Medulla oblongata (tissue), 1 donor: ENCODE measurements at regions not wholly inside any gene's neighbourhood (a gene's known extent, or its start where the extent isn't known, plus 50 kb on each side); places are given as distances from the start of the nearest gene placed in this dataset.
A peak's percentile ranks its signal among the peaks of the same experiment; 100 is the strongest.

Experiments
- DNase-seq: peaks from one replicate; pipeline ENCODE4 v3.0.0-alpha.2; 2015; ENCODE audit errors: extremely low spot score

DNA sequence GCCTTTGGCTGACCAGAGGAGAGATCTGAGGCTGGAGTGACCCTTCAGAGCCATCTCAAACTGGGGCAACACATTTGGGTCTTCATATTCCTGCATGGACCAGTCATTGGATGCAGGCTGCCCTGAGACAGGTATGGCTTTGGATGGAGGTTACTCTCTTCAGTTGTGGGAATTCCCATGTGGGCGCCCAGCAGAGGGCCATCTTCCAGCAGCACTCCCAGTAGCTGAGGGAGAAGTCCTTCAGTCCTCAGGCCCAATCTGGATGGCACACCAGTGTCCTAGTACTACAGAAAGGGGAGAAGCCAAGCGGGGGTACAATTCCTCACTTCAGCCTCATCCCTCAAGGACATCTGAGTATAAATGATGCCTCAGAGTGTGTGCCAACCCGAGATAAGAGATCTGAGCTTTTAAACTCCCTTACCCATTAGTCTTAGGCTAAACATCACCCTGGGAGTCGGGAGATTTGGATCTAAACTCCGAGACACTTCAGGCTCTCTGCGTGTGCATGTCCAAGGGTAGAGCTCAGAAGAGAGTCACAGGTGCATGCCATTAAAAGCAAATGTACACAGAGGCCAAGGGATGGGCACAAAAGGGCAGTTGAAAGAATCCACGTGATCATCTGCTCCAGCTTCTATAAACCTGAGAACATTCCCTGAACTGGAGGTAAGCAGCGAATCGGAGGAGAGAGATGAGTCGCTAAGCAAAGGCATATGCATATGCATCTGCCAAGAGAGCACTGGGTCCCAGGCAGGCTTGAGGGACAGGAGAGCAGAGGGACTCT, 204.6 kb downstream of the CD83 start:
- no peak for DNase-seq

DNA sequence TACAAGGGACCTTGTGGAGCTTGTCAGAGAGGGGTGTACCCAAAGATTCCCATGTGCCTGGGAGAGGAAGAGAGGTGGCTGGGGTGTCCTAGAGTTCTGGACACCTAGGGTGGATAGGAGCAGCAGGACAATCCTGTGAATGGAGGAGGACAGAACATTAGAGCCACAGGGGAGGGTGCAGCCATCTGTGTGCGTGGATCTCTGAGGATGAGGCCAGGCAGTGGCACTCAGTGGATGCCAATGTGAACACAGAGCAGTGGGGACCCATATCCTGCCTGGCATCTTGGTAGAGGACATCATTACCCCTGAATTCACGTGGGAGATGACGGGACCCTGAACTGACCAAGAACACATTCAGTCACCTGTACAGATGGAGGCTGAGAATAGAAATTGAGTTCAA, 205.3 kb downstream of the CD83 start:
- DNase-seq = no peak

DNA sequence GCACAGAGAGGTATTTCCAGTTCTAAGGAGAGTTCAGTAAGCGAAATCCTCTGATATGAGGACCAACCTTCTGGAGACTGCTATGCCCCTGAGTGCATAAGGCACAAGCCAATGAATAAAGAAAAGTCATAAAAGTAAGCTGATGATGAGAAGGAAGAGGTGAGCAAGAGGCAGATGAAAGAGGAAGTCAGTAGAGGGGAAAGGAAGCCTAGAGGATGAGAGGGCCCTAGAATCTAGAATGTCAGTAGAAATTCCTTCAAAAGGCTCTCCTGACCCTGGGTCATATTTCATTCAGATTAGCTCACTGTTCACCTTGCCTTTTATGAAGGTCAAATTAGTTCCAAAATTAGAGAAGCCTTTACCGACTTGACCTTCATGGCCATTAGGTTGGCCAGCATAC, 209.2 kb downstream of the CD83 start:
- no peak for DNase-seq

DNA sequence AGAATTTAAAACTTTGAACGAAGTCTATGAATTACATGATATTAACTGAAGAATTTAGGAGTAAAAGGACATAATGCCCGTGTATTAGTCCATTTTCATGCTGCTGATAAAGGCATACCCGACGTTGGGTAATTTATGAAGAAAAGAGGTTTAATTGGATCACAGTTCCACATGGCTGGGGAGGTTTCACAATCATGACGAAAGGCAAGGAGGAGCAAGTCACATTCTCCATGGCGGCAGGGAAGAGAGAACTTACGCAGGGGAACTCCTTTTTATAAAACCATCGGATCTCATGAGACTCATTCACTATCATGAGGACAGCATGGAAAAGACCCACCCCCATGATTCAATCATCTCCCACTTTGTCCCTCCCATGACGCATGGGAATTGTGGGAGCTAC, 210.6 kb downstream of the CD83 start:
- DNase-seq = no peak

DNA sequence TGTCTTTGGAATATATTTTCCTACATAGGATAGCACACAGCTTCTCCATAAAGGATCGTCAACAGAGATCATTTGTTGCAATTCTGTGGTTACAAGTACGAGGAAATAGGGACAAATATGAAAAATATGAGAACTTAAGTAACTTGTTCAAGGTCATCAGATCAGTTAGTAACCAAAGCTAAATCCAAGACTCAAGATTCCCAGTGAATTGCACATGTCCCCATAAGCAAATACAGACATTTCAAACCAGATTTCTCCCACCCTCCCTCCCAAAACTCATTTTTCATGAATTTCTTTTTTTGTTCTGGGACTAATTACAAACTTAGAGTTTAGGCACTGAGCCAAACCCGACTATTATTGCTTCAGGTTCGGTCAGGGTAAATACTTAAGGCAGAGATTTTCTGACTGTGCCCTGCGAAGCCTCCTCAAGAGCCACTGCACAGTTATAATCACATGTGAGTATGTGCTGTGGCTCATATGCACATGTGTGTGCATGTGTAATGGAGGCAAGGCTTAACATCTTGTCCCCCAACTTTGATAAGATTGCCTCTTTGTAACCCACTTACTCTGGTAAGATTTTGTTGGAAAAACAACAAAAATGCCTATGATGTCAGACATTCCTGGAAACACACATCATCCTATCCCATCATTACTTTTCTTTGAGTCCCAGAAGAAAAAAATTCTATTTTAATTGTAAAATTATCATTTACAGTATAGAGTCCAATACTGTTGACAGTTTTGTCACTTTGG, 216.2 kb downstream of the CD83 start:
- no peak for DNase-seq

DNA sequence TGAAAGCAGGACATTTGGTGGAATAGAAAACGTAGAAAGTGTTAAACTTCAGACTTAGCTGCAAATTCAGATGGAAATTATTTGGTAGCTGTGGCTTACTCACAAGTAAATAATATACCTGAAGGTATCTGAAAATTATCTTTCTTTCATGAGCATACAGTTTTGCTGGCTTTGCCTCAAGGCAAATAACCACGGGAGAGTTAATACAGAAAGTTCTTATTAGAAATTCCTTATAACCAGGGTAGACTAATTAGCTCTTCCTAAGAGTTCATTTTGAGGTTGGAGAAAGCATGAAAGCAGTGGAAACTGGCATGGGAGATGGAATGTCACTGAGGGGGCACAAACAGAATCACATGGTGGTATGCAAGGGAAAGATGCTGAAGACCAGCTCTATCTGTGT, 217.5 kb downstream of the CD83 start:
- DNase-seq = no peak

DNA sequence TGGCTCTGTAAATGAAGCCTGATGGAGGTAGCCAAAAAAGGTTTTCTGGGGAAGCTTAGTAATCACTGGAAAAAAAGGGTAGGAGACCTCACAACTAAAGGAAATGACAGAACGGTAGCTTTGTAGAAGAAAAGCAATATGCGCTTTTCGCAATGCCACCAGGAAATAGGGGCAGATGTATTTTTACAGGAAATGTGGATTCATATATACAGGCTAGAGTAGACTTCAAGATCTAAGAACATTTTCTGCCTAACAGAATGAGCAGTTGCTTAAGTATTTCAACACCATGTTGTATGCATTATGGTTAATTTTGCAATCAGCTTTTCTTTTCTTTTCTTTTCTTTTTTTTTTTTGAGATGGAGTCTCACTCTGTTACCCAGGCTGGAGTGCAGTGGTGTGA, 219.6 kb downstream of the CD83 start:
- DNase-seq = no peak

DNA sequence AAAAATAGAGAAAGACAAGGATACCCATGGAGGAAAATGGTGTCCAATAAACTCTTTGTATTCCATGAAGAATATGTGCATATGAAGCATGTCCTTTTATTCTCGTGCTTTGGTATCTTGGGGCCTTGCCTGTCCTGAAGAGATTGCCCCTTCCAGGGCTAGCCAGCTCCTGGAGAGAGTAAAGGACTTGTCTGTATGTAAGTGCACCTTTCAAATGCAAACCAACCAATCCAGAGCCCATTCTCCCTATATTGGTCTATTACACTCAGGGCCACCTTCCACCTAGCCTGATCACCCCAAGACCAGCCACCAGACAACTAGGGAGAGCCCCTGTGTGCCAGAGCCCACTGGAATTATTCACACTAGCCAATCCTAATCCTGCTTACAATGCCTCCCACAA, 221.6 kb downstream of the CD83 start:
- no peak for DNase-seq

DNA sequence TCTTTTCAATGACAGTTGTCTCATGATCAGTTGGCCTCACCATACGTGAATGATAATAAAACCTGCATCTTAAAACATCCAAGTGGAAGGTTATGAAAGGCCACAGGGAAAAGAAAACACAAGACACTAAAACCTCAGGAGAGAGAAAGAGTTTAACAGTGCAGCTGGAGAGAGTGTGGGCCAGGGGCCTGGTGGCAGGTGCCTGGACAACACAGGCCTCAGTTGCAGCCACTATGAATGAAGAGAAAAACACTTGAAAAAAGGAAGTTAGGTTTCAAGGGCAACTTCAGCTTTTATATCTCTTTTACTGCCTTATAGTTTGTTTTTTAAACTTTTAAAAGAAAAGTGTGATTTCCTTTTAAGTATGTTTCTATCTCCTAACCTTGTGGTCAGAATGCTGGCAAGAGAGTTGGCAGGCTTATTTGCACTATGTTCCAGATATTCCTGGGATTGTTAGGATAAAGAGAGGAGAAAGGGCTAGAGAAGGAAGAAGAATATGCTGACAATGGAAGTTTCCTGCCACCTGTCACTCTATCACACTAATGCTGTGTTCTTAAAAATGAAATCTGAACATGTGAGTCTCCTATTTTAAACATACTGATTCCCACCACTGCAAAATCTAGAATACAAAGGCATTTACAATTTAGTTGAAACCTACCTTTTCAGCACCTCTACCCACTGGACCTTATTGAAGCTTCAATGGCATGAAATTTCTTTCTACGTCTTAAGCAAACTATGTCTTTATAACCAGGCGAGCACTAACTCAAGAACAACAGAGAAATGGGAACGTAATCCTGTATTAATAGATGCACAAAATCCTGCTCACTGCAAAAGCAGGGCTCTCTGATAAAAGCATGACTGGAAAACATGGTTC, 222.4 kb downstream of the CD83 start:
- no peak for DNase-seq

DNA sequence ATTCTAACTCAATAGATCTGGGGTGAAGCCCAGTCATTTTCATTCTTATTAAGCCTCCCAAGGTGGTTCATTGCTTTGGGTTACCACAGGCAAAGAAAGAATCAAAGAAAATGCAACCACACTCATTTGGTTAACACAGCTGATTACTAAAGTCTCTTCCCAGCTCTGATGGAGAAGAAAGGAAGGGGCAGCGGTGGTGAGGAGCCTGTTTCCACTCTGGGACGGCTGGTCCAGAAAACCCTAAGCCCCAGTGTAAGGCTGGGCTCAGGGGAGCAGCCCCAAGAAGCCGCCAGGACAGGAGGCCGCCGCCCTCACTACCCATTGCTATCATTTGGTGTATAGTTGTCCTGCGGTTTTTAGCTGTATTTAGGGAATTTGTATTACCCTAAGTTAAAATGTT, 226.9 kb downstream of the CD83 start:
- DNase-seq = no peak

DNA sequence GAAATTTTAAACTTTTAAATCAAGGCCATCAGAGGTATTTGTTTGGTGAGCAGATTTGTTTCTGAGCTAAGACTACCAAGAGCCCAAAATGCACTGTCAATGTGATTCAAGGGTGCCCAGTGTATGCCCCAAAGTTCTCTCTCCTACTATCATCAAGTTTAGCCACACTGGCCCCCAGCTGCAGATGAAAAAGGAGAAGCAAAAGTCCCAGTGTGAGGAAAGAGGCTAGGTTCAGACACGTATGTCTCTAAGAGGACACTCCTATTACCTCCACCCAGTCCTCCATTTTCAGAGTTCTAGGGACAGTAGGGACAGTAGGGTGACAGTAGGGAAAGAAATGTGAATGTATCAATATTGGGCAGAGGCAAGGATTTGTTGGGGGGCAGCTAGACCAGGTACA, 230.8 kb downstream of the CD83 start:
- DNase-seq = peak; percentile 12

DNA sequence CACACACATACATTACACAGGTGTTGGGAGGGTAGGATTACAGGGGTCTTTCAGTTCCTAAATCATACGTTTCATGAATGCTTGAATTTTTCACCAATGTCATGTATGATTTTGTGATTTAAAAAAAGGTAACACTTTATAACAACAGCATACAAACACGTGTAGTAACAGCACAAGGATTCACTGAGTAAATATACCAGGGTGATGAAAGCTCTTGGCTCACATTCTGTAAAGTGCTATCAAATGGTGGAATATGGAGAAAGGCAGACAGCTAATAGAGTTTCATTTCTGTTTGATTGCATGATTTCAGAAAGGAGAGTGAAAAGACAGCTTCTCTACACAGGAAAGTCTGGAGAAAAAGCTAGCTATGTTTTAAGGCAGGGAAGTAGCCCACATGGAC, 231.9 kb downstream of the CD83 start:
- no peak for DNase-seq

DNA sequence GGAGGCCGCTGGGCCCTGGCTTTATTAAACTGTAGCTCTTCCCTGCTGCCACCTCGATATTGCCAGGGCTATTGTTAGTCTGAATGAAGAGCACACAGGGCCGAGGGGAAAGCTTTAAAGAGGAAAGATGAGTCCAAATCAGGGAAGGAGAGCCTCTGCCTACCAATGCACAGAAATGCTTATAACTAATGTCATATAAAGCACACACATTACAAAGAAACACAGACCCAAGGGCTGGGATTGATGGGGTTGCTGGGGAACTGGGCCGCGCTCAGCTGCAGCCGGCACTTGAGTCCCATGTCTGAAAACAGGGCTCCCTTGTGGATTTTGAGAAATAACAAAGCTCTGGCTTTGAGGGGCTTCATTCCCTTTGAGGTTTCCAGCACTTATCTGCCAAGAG, 232.6 kb downstream of the CD83 start:
- peak; percentile 11 for DNase-seq

DNA sequence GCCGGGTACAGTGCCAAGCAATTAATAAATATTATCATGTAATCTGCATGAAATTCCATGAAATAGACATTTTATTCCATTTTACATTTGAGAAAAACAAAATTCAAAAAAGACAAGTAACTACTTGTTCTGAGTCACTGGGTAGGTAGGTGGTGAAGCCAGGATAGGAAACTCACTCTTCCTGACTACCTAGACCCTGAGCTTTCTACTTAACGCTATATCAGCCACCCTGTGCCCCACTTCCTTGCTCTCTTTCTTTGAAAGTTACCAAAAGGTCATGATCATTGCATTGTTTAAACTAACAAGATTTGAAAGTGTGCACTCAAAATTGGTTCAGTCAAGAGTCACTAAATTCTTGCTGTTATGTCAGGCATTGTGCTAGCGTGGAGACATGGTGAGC, 235.7 kb downstream of the CD83 start:
- no peak for DNase-seq

DNA sequence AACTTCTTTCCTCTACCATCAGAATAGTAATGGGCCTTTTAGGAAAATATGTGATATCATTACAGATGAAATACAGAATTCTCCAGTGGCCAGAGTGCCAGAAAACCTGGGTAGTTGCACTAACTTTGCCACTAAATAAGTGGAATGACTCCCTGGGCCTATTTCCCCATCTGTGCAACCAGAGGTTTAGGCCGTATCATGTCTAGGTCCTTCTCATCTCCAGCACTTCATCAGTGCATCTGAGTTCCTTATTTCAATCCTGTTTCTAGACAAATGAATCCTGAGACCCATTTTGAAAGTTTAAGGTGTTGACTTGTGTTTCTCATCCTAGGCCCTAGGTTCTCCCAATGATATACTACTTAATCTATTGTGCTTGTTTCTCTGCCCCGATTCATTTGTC, 236.2 kb downstream of the CD83 start:
- no peak for DNase-seq

DNA sequence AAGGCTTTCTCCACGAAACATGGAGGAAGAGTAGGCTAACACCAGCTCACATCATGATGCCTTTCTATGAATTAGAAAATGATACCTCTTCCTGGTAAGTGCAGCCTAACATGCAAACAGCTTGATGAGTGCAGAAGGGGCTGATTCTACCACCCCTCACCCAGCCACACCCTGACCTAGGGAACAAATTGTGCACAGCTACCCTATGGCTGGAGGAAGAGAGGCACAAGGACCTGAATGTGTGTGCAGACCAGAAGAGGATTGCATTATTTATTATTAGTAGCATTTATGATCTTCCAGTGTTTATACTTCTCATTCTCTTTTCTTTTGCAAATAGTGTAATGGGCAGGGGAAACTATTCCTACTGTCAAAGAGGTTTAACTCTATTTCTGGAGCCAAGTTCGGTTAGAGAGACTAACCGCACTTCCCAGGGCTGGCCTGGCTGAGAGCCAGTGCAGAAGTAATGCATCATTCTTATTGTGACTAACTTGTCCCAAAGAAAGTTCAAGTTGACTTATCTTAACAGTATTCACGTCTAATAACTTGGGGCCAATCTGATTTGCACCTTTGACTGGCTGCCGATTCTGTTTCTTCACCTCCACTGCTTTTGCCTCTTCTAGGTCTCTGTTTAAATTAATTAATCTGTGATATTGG, 237.5 kb downstream of the CD83 start:
- peak; percentile 59 for DNase-seq

DNA sequence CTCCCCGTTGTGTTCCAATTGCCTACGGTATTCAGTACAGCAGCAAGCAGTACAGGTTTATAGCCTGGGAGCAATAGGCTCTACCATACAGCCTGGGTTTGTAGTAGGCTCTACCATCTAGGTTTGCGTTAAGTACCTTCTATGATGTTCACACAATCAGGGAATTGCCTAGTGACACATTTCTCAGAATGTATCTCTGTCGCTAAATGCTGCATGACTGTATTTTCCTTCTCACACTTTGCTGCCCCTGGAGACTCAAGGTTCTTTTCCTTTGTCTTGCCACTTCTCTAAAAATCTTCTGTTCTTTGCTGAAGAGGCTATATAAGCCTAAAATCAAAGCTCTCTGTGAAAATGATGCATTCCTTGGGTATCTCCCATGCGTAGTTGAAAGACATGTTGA, 241.9 kb downstream of the CD83 start:
- no peak for DNase-seq

DNA sequence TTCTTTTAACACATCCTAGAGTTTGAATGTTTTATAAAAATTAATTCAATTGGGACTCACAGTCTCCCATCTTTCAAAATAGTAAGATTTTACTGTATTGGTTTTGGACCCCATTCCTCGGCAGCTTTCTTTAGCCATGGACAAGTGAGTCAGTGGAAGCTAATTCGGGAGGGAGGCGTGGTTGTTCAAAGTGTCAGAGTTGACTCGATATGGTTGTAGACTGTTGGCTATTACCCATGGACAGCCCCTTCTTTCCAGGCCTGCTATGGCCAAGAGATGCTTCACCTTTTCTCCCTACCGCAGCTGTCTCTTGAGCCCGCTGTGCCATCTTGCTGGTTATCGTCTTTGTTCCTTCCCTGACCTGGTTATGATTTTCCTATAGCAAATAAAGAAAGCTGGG, 243.0 kb downstream of the CD83 start:
- no peak for DNase-seq

DNA sequence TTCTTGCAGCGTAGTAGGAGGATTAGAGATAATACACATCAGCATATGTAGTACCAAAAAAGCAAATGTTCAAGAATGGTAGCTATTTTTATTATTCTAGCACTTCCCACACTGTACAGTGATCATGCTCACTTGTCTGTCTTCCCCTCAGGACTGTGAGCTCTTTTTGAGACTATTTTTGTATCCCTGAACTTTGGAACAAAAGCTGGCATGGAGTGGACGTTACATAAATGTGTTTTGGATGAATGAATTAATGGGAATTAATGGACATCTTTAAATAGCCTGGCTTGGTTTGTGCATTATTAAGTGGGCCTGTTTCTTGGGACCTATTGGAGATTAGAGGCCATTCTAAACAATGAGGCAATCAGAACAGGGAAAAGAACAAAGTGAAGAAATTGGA, 243.7 kb downstream of the CD83 start:
- DNase-seq = no peak

DNA sequence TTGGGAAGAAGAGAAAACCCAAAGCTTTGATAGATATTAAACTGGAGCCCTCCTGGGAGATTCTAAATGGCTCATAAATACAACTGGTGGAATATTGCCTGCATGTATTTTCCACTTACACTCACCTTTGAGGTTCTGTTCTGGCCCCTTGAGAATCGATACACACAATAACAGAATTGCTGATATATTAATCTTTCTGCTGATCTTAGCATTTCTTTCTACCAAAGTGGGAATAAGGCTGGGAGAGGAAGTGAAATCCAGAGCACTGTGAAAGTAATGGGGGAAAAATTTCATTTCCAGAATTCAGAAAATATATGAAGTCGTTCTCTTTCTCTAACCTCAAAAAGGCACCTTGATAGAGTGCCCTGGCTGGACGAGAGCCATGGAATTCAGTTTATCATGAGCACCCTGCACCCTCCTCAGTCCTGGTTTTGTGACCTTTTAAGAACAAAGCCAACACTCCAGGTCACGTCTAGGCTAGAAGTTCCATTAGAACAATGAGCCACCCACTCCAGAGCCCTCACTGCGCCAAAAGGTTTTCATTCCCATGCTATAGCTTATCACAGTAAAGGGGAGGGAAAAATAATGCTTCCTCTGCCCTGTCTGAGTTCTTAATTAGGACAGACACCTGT, 244.5 kb downstream of the CD83 start:
- no peak for DNase-seq

DNA sequence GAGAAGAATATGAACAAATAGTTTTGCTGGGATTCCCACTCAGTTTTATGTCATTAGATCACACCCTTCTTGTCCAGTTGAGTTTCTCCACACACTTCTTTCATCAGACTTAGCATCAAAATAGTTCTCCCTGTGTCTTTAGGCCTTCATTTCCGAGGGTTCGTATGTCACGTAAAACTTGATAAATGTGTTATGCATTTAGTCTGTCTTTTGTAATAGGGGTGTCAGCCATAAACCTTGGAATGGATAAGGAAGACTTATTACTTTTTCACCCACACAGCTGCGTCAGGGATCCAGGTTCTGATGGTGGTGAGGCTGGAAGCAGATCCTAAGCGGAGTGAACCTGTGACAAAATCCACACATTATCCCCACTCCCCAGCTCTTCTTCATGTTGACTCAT, 246.8 kb downstream of the CD83 start:
- no peak for DNase-seq

DNA sequence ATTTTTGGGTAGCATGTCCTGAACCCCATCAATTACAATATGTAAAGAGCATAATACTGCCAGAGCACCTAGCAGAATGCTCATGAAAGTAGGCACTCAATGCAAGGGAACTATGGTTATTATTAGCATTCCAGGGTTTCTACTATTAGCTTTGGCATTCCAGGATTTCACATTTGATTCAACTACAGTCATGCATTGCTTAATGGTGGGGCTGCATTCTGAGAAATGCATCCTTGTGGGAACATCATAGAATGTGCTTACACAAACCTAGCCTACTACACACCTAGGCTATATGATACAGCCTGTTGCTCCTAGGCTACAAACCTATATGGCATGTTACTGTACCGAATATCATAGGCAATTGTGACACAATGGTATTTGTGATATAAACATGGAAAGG, 247.8 kb downstream of the CD83 start:
- no peak for DNase-seq
